Hematopoietic multipotent progenitor cell treated with erythropoietin and hydrocortisone succinate and interleukin-3 and kit ligand, for 4 days (in vitro differentiated cells): ENCODE measurements at regions not wholly inside any gene's neighbourhood (a gene's known extent, or its start where the extent isn't known, plus 50 kb on each side); places are given as distances from the start of the nearest gene placed in this dataset.

Source experiments
- DNase-seq: peaks from one replicate; pipeline ENCODE4 v3.0.0-alpha.2; 2015

- DNase-seq: no peak
Measured at GRCh38 chr7:95662987-95663386, 66.7 kb upstream of the PDK4 start.

- DNase-seq: no peak
Measured at GRCh38 chr7:95660023-95660434, 63.7 kb upstream of the PDK4 start.

GRCh38 chr7:95658676-95659075 is 62.4 kb upstream of the PDK4 start:
- DNase-seq: no peak

- DNase-seq: no peak
Measured at GRCh38 chr7:95649546-95649945, 53.2 kb upstream of the PDK4 start.

- DNase-seq: no peak
Measured at GRCh38 chr7:95646350-95646749, 50.0 kb upstream of the PDK4 start.
